ENCODE measurements at regions not wholly inside any gene's neighbourhood (a gene's known extent, or its start where the extent isn't known, plus 50 kb on each side); places are given as distances from the start of the nearest gene placed in this dataset.

DNA sequence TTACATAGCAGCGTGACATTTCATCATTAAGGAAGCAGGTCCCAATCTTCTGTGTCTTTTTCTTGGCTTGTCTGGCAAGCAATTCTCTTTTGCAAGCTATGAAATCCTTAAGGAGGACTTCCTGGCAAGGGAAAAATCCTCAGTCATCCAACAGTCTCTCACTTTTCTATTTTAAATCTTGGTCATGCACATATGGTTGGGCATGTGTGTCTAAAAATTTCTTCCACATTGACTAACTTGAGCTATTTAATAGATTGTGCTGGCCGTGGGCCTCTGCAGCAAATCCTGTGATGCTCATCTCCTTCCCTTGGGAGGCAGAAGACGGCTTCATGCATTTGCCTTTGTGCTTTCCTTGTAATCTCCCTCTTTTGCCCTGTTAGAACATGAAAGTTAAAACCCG lies 634.3 kb upstream of the FANCL start:
- DNase-seq: no peak

DNA sequence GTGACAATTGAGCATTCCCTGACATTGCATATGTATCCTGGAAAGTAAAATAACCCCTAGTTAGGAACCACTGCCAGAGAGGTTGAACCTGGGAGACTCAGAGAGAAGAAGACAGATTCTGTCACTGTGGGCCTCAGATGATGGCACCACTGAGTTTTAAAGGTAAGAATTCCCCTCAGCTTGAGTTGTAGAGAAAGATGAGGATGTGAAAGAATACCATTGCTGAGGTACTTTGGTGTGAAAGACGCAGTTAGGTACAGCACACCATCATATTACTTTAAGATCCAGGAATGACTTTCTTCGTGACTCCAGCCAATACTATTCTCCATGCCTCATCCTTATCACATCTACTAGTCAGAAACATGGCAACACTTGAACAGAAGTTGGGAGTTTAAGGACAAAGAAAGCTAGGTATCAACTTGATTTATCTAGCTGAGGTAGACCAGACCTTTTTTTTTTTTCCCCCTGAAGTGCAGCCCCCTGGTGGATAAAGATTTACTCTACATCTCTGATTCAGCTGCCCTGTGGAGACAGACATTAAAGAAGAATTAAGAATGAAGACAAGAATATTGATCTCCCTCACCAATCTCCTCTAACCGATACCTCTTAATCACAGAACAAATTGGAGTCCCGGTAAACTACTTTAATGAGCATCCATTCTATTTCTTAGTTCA lies 630.5 kb upstream of the FANCL start:
- DNase-seq: peak; percentile 40

DNA sequence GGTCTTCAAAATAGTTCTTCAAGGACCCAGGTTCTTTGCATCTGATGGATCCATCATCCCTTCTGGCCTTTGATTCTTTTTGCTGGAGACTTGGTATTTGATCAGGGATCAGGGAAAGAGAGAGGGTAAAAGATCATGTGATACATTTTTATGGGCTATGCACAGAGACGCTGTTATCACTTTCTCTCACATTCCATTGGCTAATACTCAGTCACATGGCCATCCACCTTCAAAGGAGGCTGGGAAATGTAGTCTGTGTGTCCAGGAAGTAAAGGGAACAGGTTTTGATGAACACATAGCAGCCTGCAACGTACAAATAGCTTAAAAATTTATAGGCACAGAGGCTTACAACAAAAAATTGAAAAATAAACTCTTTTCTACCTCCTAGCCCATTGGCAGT lies 629.6 kb upstream of the FANCL start:
- peak; percentile 46 for DNase-seq

DNA sequence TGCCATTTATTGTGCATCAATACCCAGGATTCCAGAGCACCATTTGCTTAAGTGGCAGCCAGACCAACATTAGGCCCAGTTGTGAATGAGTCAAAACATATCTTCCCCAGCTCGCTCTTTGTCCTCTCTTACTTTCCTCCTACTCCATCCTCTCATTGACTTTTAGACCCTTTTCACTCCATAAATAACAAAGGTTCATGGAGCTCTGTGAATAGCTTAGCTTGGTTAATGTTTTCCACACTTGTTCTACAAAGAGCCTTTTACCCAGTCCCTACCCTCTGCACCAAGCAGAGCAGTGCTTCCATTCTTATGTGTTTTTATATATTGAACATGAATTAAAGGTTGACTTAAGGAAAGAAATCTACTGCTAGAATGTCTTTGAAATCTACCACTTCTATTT lies 625.8 kb upstream of the FANCL start:
- DNase-seq: no peak

DNA sequence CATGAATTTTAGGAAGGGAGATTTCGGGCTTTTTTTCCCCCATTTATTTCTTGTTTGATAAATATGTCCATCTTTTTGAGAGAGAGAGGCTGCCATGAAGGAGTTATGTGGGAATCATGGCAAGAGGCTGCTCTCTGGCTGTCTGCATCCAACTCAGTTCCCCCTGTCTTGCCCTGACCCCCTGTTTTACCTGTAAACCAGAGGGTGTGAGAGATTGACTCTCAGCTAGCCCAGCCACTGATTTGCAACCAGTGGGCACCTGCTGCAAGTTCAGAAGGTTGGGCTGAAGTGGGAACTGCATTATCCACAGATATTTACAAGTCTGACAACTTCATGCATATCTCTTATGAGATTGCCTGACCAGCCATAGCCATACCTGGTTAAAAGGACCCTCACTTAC lies 625.4 kb upstream of the FANCL start:
- DNase-seq: no peak

DNA sequence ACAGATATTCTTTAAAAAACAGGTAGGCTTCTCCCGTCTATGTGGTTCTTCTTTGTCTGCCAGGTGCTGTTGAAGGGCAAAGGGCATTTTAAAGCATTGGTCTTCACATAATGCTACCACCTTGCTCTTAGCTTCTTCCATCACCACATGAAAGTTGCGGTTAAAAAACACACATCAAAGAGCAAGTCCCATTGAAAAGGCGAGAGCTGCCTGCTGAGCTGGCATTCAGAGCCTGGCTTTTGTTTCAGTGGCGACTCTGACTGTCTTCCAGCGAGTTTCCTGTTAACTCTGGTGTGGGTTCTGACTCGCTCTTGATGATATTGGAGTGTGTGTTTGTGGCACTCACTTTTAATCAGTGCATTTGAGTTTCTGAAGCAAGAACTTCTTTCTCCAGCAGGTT lies 624.9 kb upstream of the FANCL start:
- DNase-seq: no peak

DNA sequence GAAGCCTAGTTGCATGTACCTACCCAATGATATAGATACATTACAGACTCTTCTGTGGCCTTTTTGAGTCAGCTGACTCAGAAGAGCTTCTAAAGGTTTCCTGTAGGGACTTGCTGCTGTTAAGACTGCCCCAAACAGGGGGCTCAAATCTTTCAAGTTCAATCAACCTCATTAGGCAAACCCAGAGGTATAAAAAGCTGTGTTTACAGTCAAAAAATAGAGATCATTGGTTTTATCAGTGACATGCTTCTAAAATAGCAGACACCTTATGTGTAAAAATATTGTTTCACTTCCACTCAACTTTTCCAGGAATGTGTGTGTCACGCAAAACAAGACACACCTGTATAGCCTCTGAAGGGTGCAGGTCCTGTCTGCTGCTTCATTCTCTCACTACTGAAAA lies 624.3 kb upstream of the FANCL start:
- no peak for DNase-seq

DNA sequence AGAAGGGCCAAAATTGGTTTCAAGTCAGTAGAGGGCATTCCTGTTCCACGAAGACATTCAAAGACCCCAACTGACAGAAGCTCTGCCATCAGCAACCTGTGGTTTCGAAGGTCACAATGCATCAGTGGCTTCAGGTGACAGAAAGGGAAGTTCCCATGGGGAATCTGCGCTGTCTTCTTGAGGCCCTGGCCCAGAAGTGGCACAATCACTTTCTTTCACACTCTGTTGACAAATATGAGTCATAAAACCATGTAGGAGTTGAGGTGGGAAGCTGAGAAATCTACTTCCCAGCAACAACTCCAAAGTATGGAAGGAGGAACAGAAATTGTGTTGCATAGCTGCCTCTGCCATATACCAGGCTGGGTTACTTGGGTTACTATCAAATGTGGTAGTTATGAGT lies 621.1 kb upstream of the FANCL start:
- DNase-seq: no peak

DNA sequence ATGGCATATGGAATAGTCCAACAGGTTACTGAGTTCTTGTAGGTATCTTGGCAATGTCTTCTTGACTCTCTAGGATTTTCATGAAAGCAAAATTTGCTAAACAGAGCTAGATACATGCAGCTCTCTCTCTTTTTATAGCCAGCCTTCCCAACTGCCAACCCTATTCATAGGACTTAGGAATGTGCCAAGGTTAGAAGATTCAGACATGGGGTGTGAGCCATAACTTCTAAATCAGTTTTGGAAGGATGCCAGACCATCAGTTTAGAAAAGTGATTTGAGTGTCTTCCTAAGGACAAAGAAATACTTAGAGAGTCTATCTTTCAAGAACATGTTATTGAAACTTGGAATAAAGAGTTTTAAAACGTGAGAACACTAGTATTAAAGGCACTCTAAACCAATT lies 619.5 kb upstream of the FANCL start:
- DNase-seq: no peak

DNA sequence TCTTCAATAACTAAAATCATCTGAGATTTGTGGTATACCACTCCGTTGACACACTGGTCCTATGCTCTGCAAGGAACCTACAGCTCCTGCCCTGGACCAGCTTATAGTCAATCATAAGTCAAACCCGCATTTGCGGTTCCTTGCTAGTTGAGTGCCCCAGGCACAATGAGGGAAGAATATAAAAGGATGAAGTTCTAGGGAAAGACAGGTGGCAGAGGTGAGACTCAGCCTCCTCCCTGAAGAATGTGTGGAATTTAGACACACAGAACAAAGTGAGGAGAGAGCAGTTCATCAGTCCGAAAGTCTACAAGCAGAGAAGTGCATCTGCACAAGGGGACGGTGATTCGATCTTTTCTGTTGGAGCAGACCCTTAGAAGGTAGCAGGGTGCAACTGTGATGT lies 615.0 kb upstream of the FANCL start:
- no peak for DNase-seq

DNA sequence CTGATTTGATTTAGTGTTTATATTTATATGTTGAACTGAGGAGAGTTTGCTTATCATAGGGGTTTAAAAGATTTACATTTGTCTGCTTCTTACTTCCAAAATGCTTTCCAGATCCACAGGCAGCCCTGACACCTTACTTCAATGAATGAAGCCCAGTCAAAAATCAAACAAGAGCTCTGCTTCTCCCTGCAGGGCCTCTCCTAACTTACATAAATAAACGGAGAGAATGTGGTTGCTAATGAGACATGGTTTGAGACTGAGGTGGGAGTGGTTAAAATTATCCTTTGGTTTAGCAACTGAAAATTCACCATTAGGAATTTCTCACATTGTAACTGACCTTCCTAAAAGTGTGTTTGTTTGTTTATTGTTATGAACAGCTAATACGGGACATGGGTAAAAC lies 612.3 kb upstream of the FANCL start:
- DNase-seq: no peak

DNA sequence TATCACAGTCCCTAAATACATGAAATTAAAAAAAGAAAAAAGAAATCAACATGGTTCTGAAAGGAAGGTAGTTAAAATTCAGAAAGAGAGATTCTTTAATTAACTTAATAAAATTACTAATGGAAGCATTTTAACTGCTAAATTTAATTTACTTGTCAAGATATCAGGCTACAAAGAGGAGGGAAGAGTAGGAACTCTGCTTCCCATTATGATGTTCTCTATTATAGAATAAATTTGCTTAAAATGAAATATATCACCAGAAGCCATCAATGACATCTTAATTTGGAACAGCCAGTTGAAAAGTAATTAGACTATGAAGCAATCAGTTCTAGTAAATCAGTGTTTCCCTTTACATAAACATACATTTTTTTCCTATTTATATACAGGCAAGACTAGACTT lies 611.8 kb upstream of the FANCL start:
- no peak for DNase-seq

DNA sequence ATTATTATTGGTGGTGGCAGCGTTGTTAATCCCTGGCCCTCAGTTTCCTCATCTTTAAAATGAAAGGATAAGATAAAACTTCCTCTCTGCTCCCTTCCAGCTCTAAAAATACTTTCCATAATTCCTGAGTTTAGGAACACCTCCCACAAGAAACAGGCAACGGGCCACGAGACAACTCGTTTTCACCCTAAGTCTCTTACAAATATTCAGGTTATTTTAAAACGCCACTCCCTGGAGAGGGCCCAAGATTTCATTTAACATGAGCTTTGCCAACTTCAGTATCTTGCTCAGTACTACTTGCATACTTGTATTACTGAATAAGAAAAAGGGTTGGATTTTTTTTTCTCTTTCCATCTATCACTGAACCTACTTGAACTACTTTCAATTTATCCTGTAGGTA lies 611.1 kb upstream of the FANCL start:
- no peak for DNase-seq

DNA sequence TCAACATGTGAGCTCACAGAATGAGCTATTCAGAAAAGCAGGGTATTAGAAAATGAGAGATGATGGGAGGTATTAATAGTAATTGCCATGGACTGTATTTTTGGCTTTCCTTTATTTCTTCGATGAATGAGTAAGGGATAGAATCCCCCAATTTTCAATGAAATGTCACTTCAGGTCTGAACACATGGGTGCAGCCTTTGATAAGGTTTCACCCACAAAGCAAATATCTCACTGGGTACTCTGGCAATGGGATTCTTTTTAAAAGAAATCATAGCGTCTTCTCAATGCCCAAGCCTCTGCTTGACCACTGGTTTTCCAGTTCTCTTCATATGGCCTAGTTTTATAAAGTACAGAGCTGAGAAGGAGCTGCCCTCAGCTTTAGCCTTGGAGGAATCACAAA lies 610.5 kb upstream of the FANCL start:
- DNase-seq: no peak

DNA sequence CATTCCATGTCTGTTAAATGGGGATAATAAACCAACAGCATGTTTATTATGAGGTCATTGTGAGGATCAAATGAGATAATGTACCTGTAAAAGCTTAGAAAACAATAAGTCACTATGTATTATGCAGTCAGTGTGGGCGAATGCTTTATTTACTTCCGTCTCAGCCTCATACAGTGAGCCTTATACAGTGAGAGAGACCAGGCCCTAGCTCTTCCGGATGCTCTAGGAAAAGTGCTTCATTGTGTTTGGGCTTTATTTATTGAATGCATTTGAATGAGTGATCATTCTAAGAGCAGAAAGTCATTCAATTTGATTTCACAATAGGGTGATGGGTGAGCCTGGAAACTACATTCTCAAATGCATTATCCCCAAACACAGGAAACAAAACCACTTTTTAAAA lies 603.9 kb upstream of the FANCL start:
- DNase-seq: no peak

DNA sequence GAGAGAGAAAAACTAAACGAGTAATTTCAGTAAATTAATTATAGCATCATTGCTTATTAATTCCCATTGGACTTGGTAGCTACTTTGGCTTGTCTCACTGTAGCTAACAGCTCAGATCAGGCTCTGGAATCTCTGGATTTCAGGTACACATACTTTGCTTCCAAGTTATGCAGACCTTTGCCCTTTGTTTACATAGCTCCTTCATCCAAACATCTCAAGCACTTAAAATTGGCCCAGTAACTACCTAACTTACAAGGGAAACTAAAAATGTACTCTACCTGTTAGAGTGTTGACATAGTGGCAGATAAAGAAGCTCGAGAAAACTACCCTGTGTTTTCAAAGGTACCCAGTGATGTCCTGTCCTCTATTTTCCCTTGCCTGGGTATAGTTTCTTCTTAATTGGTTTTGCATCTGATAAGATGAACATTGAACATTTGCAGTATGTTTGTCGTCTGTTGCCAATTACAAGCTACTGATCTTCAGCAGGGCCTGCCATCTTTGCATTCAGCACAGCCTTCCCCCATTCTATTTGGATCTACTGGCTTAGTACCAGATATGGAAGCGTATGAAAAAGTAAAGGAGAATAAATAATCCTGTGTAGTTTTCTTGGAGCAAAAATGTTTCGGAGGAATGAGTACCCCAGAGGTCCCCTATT lies 601.5 kb upstream of the FANCL start:
- no peak for DNase-seq

DNA sequence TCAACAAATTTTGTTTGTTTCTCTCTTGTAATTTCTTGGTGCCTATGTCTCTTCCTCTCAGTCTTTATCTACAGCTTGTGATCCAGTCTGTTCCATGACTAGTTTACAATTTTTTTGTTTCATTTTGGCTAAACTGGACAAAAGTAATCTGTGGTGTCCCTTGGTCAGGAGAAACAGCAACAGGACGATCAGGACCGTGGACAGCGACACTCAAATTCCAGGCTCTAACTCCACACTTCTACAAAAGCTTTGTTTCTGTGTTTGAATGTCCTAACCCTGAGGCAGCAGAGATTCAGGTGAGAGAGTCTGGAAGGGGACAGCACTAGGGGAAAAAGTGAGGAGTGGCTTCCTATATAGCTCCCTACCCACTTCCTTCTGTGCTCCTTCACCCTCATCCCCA lies 593.3 kb upstream of the FANCL start:
- DNase-seq: peak; percentile 55

DNA sequence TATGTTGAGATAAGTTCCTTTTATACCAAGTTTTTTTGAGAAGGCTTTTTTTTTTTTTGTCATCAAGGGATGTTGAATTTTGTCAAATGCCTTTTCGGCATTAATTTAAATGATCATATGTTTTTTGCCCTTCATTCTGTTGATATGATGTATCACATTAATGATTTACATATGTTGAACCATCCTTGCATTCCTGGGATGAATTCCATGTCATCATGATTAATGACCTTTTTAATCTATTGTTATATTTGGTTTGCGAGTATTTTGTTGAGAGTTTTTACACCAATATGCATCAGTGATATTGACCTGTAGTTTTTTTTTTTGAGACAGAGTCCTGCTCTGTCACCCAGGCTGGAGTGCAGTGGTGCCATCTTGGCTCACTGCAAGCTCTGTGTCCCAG lies 585.7 kb upstream of the FANCL start:
- DNase-seq: no peak

DNA sequence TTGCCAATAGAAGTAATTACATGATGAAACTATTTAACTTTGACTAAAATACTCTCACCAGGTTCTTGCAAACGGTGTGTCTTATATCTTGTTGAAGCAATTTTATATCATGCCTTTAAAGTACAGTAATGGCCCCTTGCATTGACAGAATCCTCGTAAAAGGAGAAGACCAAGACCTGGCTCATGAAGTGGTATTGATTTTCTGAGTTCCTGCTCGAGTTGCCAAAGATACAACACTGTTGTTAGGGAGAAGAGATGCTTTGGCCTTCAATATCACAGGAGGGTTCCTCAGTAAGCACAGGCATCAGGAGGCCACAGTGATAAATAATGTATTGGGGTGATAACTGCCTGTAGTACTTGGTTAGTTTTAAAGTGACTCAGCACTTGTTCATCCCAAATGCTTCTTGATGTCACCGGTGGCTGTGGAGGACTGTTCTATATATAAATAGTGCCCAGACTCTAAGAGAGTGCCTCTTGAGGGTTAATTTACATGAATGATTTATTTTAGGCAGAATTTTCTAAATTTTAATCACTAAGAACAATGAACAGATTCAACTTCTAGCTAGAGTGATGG lies 571.7 kb upstream of the FANCL start:
- DNase-seq: no peak

DNA sequence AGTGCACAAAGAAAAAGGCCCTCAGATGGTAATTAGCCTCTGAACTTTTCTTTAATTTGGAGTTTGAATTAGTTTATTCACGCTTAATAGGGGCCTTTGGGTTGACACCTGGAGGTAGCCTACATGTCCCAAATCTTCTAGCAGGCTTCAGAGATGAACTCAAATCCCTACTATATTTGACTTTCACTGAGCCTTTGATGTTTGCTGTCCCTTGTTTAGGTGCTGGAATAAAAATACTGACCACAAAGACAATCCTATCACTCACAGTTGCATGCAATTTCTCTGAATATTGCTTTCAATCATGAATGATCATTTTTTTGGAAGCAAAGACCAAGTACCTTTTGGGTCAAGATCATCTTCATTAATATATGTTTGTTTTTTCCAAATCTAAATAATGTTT lies 564.0 kb upstream of the FANCL start:
- DNase-seq: no peak

DNA sequence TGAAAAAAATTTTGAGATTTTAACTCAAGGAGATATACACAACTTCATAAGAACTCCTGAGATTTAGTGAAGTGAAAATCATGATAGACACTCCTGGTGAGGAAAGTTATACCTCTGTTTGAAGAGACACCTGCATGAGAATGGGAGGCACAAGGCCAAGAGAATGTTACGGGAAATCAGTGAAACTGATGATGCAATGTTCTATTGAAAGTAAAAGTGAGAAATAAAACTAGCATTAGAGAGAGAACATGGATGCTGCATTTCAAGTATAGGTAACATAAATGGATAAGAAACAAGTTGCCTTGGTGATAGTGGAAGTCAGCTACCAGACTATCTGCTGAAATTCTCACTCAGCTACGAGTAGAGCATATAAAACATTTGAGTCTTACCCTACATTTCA lies 562.1 kb upstream of the FANCL start:
- DNase-seq: no peak

DNA sequence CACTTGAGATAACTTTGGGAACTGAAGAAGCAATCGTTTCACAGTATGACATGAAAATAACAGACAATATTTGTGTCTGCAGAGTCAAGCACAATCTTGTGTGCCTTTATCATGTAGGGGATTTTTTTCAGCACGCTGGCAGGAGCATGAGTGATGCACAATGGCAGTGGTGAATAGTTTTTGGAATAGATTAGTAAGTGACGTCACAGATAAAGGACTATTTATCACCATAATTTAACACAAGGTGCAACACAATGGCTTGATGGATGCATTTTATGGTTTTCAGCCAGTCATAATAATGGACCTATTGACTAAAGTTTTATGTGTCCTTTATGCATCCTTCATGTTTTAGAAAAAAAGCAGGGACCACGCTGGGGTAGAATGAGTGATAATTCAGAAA lies 559.8 kb upstream of the FANCL start:
- no peak for DNase-seq

DNA sequence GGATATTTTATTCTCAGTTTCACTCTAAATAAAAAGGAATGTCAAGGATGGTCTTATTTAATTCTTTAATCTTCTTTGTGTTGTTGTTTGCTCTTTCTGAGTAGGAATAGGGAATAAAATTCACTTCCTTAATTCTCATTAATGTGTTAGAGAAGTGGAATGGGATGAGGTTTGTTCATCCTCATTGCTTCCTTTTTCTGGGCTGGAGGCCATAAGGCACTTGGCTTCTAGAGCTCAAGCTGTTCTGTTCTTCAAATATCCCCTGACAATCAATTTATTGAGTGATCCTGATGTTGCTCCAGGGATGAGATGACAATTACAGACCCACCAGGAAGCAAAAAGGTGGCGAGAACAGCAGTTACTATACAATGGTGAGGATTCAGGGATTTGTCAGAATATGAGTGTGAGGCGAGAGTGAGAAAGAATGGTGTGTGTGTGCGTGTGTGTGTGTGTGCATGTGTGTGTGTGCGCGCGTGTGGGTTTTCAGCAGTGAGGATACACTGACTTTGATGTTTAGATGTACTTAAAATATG lies 557.6 kb upstream of the FANCL start:
- DNase-seq: no peak

DNA sequence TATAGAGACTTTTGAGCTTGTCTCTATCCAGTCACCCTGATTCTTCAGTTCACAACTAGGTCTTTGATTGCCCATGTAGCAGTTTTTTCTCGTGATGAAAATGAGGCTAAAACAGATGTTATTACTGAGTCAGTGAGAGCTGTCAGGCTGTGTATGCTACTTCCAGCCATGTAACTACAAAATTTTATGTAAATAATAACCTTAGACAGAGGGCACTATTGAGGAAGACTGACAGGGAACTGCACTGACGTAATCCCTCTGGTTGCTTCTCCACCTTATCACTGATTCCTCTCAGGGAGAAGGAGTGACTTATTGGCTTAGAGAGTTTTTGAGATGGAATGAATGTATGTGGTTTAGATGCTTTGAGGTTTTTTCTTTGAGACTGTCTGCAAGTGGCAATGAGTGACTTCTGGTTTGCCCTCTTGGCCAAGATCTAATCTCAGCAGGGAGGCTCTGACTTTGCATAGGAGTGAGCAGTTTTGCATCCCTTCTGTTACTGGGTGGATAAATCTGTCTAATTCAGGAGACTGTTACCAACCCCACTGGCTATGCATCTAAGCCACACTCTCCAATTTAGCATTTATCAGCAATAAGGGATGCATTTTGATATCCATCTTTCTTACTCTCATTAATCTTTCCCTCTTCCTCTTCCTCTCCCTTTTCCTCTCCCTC lies 555.2 kb upstream of the FANCL start:
- peak; percentile 87 for DNase-seq

Measured in OCI-M1 (cell line).